ENCODE measurements at regions not wholly inside any gene's neighbourhood (a gene's known extent, or its start where the extent isn't known, plus 50 kb on each side); places are given as distances from the start of the nearest gene placed in this dataset.

GRCh38 chr11:119855066-119855465, 126.1 kb upstream of the NECTIN1 start:
- TF ChIP-seq CTCF (IDR thresholded peaks at IDR 0.05; ENCODE audit: poor library complexity, severe bottlenecking) (no peak), POLR2AphosphoS5 (IDR thresholded peaks at IDR 0.05) (no peak), MXI1 (conservative IDR thresholded peaks at IDR 0.05; ENCODE audit: poor library complexity, severe bottlenecking) (no peak), EP300 (conservative IDR thresholded peaks at IDR 0.05; ENCODE audit: poor library complexity, severe bottlenecking) (no peak), TAF1 (IDR thresholded peaks at IDR 0.05; ENCODE audit: low read depth) (no peak), SMC3 (conservative IDR thresholded peaks at IDR 0.05; ENCODE audit: poor library complexity) (no peak), RAD21 (conservative IDR thresholded peaks at IDR 0.05) (no peak), EZH2 (IDR thresholded peaks at IDR 0.05; ENCODE audit: borderline replicate concordance, insufficient read depth, low read length, poor library complexity, severe bottlenecking) (no peak)
- TF ChIP-seq, protein P1, sequence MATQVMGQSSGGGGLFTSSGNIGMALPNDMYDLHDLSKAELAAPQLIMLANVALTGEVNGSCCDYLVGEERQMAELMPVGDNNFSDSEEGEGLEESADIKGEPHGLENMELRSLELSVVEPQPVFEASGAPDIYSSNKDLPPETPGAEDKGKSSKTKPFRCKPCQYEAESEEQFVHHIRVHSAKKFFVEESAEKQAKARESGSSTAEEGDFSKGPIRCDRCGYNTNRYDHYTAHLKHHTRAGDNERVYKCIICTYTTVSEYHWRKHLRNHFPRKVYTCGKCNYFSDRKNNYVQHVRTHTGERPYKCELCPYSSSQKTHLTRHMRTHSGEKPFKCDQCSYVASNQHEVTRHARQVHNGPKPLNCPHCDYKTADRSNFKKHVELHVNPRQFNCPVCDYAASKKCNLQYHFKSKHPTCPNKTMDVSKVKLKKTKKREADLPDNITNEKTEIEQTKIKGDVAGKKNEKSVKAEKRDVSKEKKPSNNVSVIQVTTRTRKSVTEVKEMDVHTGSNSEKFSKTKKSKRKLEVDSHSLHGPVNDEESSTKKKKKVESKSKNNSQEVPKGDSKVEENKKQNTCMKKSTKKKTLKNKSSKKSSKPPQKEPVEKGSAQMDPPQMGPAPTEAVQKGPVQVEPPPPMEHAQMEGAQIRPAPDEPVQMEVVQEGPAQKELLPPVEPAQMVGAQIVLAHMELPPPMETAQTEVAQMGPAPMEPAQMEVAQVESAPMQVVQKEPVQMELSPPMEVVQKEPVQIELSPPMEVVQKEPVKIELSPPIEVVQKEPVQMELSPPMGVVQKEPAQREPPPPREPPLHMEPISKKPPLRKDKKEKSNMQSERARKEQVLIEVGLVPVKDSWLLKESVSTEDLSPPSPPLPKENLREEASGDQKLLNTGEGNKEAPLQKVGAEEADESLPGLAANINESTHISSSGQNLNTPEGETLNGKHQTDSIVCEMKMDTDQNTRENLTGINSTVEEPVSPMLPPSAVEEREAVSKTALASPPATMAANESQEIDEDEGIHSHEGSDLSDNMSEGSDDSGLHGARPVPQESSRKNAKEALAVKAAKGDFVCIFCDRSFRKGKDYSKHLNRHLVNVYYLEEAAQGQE (IDR thresholded peaks at IDR 0.05; ENCODE audit: borderline replicate concordance) = no peak
